Hepatocyte (in vitro differentiated cells): ENCODE measurements at regions not wholly inside any gene's neighbourhood (a gene's known extent, or its start where the extent isn't known, plus 50 kb on each side); places are given as distances from the start of the nearest gene placed in this dataset.
"Not testable (repeated sequence)": the region's sequence is repeated elsewhere in the genome, so short reads cannot be mapped to it uniquely, and the experiment has no call there.

Source experiments
- EZH2 ChIP-seq: fragments of 200-600 bp; sonication (generic); IDR thresholded peaks from 2 replicates; pipeline ENCODE4 v1.6.1; 2016; ENCODE audit warnings: antibody characterized with exemption, mild to moderate bottlenecking, borderline replicate concordance
- TF ChIP-seq, protein P1 (sequence below): fragments of 200-600 bp; sonication (generic); IDR thresholded peaks from 2 replicates; pipeline ENCODE4 v1.5.1; 2016; ENCODE audit warnings: antibody characterized with exemption, mild to moderate bottlenecking; ENCODE audit not compliant: poor library complexity

- TF ChIP-seq, protein P1, sequence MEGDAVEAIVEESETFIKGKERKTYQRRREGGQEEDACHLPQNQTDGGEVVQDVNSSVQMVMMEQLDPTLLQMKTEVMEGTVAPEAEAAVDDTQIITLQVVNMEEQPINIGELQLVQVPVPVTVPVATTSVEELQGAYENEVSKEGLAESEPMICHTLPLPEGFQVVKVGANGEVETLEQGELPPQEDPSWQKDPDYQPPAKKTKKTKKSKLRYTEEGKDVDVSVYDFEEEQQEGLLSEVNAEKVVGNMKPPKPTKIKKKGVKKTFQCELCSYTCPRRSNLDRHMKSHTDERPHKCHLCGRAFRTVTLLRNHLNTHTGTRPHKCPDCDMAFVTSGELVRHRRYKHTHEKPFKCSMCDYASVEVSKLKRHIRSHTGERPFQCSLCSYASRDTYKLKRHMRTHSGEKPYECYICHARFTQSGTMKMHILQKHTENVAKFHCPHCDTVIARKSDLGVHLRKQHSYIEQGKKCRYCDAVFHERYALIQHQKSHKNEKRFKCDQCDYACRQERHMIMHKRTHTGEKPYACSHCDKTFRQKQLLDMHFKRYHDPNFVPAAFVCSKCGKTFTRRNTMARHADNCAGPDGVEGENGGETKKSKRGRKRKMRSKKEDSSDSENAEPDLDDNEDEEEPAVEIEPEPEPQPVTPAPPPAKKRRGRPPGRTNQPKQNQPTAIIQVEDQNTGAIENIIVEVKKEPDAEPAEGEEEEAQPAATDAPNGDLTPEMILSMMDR: not testable (repeated sequence)
- not testable (repeated sequence) for TF ChIP-seq EZH2
Observed at GRCh38 chr12:68997526-68997925, 64.6 kb upstream of the CPM start.
